ENCODE measurements at regions not wholly inside any gene's neighbourhood (a gene's known extent, or its start where the extent isn't known, plus 50 kb on each side); places are given as distances from the start of the nearest gene placed in this dataset.

DNA sequence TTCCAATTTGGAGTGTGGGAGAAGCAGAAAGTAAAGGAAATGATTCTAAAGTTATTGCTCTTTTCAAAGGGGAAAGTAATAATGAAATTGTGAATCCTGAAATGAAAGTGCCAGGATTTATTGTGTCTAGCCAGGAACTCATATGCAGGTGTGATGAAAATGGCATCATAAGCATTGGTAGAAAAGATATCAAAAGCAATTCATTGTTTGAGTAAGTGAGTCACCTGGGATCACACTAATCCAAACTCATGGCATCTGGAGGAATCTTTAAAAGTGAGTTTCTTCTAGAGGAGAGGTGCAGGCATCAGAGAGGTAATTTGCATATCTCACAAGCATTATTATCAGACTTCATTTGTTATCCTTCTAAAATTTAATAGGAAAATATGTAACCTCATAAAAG, 84.7 kb downstream of the LARP7 start:
- TF ChIP-seq, protein P1, sequence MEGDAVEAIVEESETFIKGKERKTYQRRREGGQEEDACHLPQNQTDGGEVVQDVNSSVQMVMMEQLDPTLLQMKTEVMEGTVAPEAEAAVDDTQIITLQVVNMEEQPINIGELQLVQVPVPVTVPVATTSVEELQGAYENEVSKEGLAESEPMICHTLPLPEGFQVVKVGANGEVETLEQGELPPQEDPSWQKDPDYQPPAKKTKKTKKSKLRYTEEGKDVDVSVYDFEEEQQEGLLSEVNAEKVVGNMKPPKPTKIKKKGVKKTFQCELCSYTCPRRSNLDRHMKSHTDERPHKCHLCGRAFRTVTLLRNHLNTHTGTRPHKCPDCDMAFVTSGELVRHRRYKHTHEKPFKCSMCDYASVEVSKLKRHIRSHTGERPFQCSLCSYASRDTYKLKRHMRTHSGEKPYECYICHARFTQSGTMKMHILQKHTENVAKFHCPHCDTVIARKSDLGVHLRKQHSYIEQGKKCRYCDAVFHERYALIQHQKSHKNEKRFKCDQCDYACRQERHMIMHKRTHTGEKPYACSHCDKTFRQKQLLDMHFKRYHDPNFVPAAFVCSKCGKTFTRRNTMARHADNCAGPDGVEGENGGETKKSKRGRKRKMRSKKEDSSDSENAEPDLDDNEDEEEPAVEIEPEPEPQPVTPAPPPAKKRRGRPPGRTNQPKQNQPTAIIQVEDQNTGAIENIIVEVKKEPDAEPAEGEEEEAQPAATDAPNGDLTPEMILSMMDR (IDR thresholded peaks at IDR 0.05; ENCODE audit: poor library complexity, severe bottlenecking): no peak
- TF ChIP-seq SMC3 (conservative IDR thresholded peaks at IDR 0.05; ENCODE audit: poor library complexity) (no peak), RAD21 (conservative IDR thresholded peaks at IDR 0.05) (no peak), EP300 (conservative IDR thresholded peaks at IDR 0.05; ENCODE audit: poor library complexity, severe bottlenecking) (no peak), POLR2AphosphoS5 (IDR thresholded peaks at IDR 0.05) (no peak), EZH2 (IDR thresholded peaks at IDR 0.05; ENCODE audit: borderline replicate concordance, insufficient read depth, low read length, poor library complexity, severe bottlenecking) (no peak), TAF1 (IDR thresholded peaks at IDR 0.05; ENCODE audit: low read depth) (no peak), MXI1 (conservative IDR thresholded peaks at IDR 0.05; ENCODE audit: poor library complexity, severe bottlenecking) (no peak)
- TF ChIP-seq, protein P2, sequence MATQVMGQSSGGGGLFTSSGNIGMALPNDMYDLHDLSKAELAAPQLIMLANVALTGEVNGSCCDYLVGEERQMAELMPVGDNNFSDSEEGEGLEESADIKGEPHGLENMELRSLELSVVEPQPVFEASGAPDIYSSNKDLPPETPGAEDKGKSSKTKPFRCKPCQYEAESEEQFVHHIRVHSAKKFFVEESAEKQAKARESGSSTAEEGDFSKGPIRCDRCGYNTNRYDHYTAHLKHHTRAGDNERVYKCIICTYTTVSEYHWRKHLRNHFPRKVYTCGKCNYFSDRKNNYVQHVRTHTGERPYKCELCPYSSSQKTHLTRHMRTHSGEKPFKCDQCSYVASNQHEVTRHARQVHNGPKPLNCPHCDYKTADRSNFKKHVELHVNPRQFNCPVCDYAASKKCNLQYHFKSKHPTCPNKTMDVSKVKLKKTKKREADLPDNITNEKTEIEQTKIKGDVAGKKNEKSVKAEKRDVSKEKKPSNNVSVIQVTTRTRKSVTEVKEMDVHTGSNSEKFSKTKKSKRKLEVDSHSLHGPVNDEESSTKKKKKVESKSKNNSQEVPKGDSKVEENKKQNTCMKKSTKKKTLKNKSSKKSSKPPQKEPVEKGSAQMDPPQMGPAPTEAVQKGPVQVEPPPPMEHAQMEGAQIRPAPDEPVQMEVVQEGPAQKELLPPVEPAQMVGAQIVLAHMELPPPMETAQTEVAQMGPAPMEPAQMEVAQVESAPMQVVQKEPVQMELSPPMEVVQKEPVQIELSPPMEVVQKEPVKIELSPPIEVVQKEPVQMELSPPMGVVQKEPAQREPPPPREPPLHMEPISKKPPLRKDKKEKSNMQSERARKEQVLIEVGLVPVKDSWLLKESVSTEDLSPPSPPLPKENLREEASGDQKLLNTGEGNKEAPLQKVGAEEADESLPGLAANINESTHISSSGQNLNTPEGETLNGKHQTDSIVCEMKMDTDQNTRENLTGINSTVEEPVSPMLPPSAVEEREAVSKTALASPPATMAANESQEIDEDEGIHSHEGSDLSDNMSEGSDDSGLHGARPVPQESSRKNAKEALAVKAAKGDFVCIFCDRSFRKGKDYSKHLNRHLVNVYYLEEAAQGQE (IDR thresholded peaks at IDR 0.05; ENCODE audit: borderline replicate concordance): no peak

Data from neural cell (in vitro differentiated cells).